ENCODE measurements at regions not wholly inside any gene's neighbourhood (a gene's known extent, or its start where the extent isn't known, plus 50 kb on each side); places are given as distances from the start of the nearest gene placed in this dataset.
A peak's percentile ranks its signal among the peaks of the same experiment; 100 is the strongest.

DNA sequence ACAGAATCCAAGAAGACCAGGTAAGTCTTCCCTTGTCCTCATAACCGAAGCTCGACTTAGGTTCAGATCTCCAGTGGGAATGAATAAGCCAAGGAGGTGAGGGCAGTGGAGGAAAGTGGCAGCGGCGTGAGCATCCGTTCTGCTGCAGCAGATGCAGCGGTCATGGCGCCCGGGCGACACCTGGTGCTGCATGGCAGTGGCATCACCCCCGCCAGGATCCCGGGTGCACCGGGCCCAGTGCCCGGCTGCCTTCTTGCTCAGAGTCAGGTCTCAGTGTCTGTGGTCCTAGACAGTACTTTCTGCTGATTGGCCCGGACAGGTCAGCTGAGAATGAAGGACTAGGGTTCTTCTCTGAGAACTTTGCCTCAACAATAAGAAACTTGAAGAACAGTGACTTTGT, 83.4 kb upstream of the SORBS2 start:
- peaks cover 11% of the 10 kb centered on the region for H3K4me1 Mint-ChIP-seq (ENCODE audit: low read depth, unreplicated experiment)
- intact Hi-C loops (cut with micrococcal nuclease; ENCODE audit: unreplicated experiment) = loop anchor here (10.0 kb wide), 1 partner anchor 129 kb away; no protein-coding TSS in a partner anchor
- CTCF ChIA-PET = no interaction called here
- BruUV-seq (replicated peaks) = no TSS peak
- POLR2A ChIA-PET = no interaction called here
- H3K4me1 ChIP-seq = peaks cover 8% of the 10 kb centered on the region; the same call in 1 of the 2 replicates
- H3K36me3 ChIP-seq (ENCODE audit: control insufficient read depth, insufficient read depth, low read length) = no peaks in the 10 kb centered on the region
- H3K4me3 Mint-ChIP-seq (ENCODE audit: unreplicated experiment) = no peak overlapping the region
- H3K27me3 Mint-ChIP-seq (ENCODE audit: insufficient read depth, unreplicated experiment) = no peaks in the 10 kb centered on the region
- no peaks in the 10 kb centered on the region for H3K9me3 ChIP-seq
- no peak for TF ChIP-seq CTCF (IDR thresholded peaks at IDR 0.05; ENCODE audit: insufficient read depth in 1 of 2, low read depth in 1 of 2, low read length in 1 of 2, severe bottlenecking in 1 of 2, unreplicated experiment in 1 of 2)
- H3K27me3 ChIP-seq (replicated peaks; ENCODE audit: control insufficient read depth, insufficient read depth, low read length) = no peaks in the 10 kb centered on the region
- H3K36me3 Mint-ChIP-seq (ENCODE audit: insufficient read depth, unreplicated experiment) = peaks cover 4% of the 10 kb centered on the region
- peaks cover 17% of the 10 kb centered on the region for H3K9me3 Mint-ChIP-seq (ENCODE audit: unreplicated experiment)
- H3K27ac Mint-ChIP-seq (ENCODE audit: unreplicated experiment) = no peak overlapping the region
- DNase-seq = no peak
- H3K4me3 ChIP-seq (ENCODE audit: low read depth, low read length) = no peak overlapping the region

GRCh38 chr4:185895866-185896265, 83.9 kb upstream of the SORBS2 start:
- H3K4me3 ChIP-seq (ENCODE audit: low read depth, low read length) = no peak overlapping the region
- peak overlapping the region; percentile 69 for H3K27ac Mint-ChIP-seq (ENCODE audit: unreplicated experiment)
- H3K36me3 Mint-ChIP-seq (ENCODE audit: insufficient read depth, unreplicated experiment) = no peaks in the 10 kb centered on the region
- no peak overlapping the region for H3K4me3 Mint-ChIP-seq (ENCODE audit: unreplicated experiment)
- H3K27me3 Mint-ChIP-seq (ENCODE audit: insufficient read depth, unreplicated experiment) = no peaks in the 10 kb centered on the region
- no peaks in the 10 kb centered on the region for H3K36me3 ChIP-seq (ENCODE audit: control insufficient read depth, insufficient read depth, low read length)
- H3K27me3 ChIP-seq (replicated peaks; ENCODE audit: control insufficient read depth, insufficient read depth, low read length) = no peaks in the 10 kb centered on the region
- intact Hi-C loops (cut with micrococcal nuclease; ENCODE audit: unreplicated experiment) = loop anchor here (10.0 kb wide), 1 partner anchor 129 kb away; no protein-coding TSS in a partner anchor
- peaks cover 8% of the 10 kb centered on the region; the same call in 1 of the 2 replicates for H3K4me1 ChIP-seq
- BruUV-seq (replicated peaks) = no TSS peak
- peaks cover 17% of the 10 kb centered on the region for H3K9me3 Mint-ChIP-seq (ENCODE audit: unreplicated experiment)
- DNase-seq = no peak
- POLR2A ChIA-PET = no interaction called here
- CTCF ChIA-PET = no interaction called here
- TF ChIP-seq CTCF (IDR thresholded peaks at IDR 0.05; ENCODE audit: insufficient read depth in 1 of 2, low read depth in 1 of 2, low read length in 1 of 2, severe bottlenecking in 1 of 2, unreplicated experiment in 1 of 2) = no peak
- no peaks in the 10 kb centered on the region for H3K9me3 ChIP-seq
- H3K4me1 Mint-ChIP-seq (ENCODE audit: low read depth, unreplicated experiment) = peaks cover 7% of the 10 kb centered on the region

DNA sequence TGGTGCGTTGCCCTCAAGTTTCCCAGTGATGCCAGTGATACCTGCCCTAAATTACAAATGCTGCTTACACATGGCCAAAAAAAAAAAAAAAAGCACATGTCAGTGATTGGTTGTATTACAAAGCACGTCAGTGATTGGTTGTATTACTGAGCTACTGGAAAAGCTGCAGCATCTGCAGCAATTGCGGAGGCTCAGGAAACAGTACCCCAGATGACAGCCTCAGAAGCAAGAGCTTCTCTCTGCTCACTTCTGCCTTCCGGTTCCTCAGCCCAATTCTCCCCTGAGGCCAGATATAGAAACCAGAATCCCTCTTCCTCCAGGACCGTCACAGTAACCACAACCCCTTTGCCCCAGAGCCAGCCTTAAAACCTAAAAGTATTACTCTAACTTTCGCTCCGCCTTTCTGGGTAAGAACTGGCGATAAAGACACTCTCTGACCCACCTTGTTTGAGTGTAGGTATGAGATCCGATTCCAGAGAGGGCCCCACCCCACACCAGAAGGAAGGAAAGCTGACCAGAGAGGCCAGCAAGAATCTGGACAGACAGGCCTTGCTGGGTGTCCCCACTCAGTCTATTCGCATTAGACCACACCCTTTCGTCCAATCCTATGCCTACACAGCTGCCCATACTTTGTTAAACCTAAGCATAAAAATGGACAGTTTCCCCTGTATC, 85.0 kb upstream of the SORBS2 start:
- intact Hi-C loops (cut with micrococcal nuclease; ENCODE audit: unreplicated experiment) = loop anchor here (1.0 to 10.0 kb wide), 2 partner anchors 128 to 139 kb away; no protein-coding TSS in a partner anchor
- no peaks in the 10 kb centered on the region for H3K27me3 ChIP-seq (replicated peaks; ENCODE audit: control insufficient read depth, insufficient read depth, low read length)
- H3K4me1 Mint-ChIP-seq (ENCODE audit: low read depth, unreplicated experiment) = peaks cover 7% of the 10 kb centered on the region
- H3K36me3 ChIP-seq (ENCODE audit: control insufficient read depth, insufficient read depth, low read length) = no peaks in the 10 kb centered on the region
- peaks cover 8% of the 10 kb centered on the region; the same call in 1 of the 2 replicates for H3K4me1 ChIP-seq
- DNase-seq = peak; percentile 32 to 63
- no peaks in the 10 kb centered on the region for H3K27me3 Mint-ChIP-seq (ENCODE audit: insufficient read depth, unreplicated experiment)
- ChIA-PET POLR2A (interaction anchor here (0.6 kb wide), 2 partner anchors 75 to 248 kb away, joined by 3 read pairs; no protein-coding TSS in a partner anchor), CTCF (no interaction called here)
- H3K36me3 Mint-ChIP-seq (ENCODE audit: insufficient read depth, unreplicated experiment) = no peaks in the 10 kb centered on the region
- H3K27ac Mint-ChIP-seq (ENCODE audit: unreplicated experiment) = peak overlapping the region; percentile 69
- no TSS peak for BruUV-seq (replicated peaks)
- H3K9me3 Mint-ChIP-seq (ENCODE audit: unreplicated experiment) = peaks cover 16% of the 10 kb centered on the region
- no peaks in the 10 kb centered on the region for H3K9me3 ChIP-seq
- no peak for TF ChIP-seq CTCF (IDR thresholded peaks at IDR 0.05; ENCODE audit: insufficient read depth in 1 of 2, low read depth in 1 of 2, low read length in 1 of 2, severe bottlenecking in 1 of 2, unreplicated experiment in 1 of 2)
- H3K4me3 Mint-ChIP-seq (ENCODE audit: unreplicated experiment) = peak overlapping the region; percentile 52
- H3K4me3 ChIP-seq (ENCODE audit: low read depth, low read length) = no peak overlapping the region
